Thyroid gland (tissue), 4 donors: ENCODE measurements at regions not wholly inside any gene's neighbourhood (a gene's known extent, or its start where the extent isn't known, plus 50 kb on each side); places are given as distances from the start of the nearest gene placed in this dataset.
A peak's percentile ranks its signal among the peaks of the same experiment; 100 is the strongest.

Experiments used
- DNase-seq, 2 donors: peaks; one replicate each; pipeline ENCODE4 v3.0.0-alpha.2; 2019
- H3K27ac ChIP-seq, 3 donors: fragments of 200-600 bp; sonication (generic); 1 replicate in 2 of 3; 2 replicates in 1 of 3; pipeline ENCODE4 v1.5.1; 2016 to 2019; ENCODE audit warnings: mild to moderate bottlenecking in 1 of 3, moderate library complexity in 1 of 3
- H3K27me3 ChIP-seq: fragments of 200-600 bp; sonication (generic); one replicate; pipeline ENCODE4 v1.5.1; 2019
- H3K36me3 ChIP-seq, 2 donors: fragments of 200-600 bp; sonication (generic); one replicate each; pipeline ENCODE4 v1.5.1; 2016 to 2019
- H3K4me1 ChIP-seq, 2 donors: fragments of 200-600 bp; sonication (generic); one replicate each; pipeline ENCODE4 v1.5.1; 2017 to 2019
- H3K4me3 ChIP-seq, 3 donors: fragments of 200-600 bp; sonication (generic); replicated peaks in 1 of 3; 1 replicate in 2 of 3; 2 replicates in 1 of 3; pipeline ENCODE4 v1.5.1; 2016; ENCODE audit warnings: mild to moderate bottlenecking in 1 of 3
- H3K9me3 ChIP-seq: fragments of 200-600 bp; sonication (generic); one replicate; pipeline ENCODE4 v1.5.1; 2017
- CTCF ChIP-seq, 6 experiments: fragments of 200-600 bp in 3 of 6; fragments of 450-650 bp in 3 of 6; sonication (generic) in 3 of 6; IDR thresholded peaks; one replicate each; pipeline ENCODE4 v1.5.1; 2016 to 2019; ENCODE audit warnings: antibody characterized with exemption in 6 of 6, mild to moderate bottlenecking in 2 of 6, inconsistent platforms in 1 of 6, moderate library complexity in 1 of 6
- POLR2A ChIP-seq, 2 donors: fragments of 450-650 bp; IDR thresholded peaks; one replicate each; pipeline ENCODE4 v1.6.1; 2017; ENCODE audit warnings: antibody characterized with exemption in 2 of 2, mild to moderate bottlenecking in 2 of 2, moderate library complexity in 1 of 2
- WGBS, 2 donors: methylation state at CpG; one replicate each; pipeline ENCODE4 v1.1.5; 2017; 5-methylcytosine and 5-hydroxymethylcytosine counted together
- intact Hi-C: fragments of 100-400 bp; cut with DNase I; formaldehyde crosslinking; loops from one replicate; pipeline ENCODE4 v1.15.1; 2023

- TF ChIP-seq CTCF (IDR thresholded peaks at IDR 0.05) (no peak), POLR2A (IDR thresholded peaks at IDR 0.05) (no peak)
- H3K9me3 ChIP-seq: no peaks in the 10 kb centered on the region
- DNase-seq: no peak
- 74 to 82% methylated on average over 5 of the region's 5 CpGs for WGBS, 2 donors
- no peak overlapping the region for H3K27ac ChIP-seq
- H3K4me3 ChIP-seq: no peak overlapping the region
- peaks cover 4% of the 10 kb centered on the region in 2 donors for H3K4me1 ChIP-seq
- H3K36me3 ChIP-seq: no peaks in the 10 kb centered on the region
- intact Hi-C loops: no loop called here
- H3K27me3 ChIP-seq: no peaks in the 10 kb centered on the region
These were observed 146.5 kb upstream of the LGALSL start for GRCh38 chr2:64307421-64307820.

- Histone ChIP-seq H3K4me3 (no peak overlapping the region), H3K4me1 (peaks cover 4 to 8% of the 10 kb centered on the region in 2 donors), H3K36me3 (no peaks in the 10 kb centered on the region), H3K27ac (peak overlapping the region in 1 of 3 donors; percentile 40), H3K27me3 (no peaks in the 10 kb centered on the region), H3K9me3 (no peaks in the 10 kb centered on the region)
- TF ChIP-seq POLR2A (IDR thresholded peaks at IDR 0.05): no peak
- no peak for TF ChIP-seq CTCF (IDR thresholded peaks at IDR 0.05)
- intact Hi-C loops: loop anchor here (5.0 kb wide), 1 partner anchor 259 kb away; no protein-coding TSS in a partner anchor
- DNase-seq: no peak
- WGBS, 2 donors: 90 to 96% methylated on average over 13 to 15 of the region's 17 CpGs
These were observed 142.6 kb upstream of the LGALSL start for GRCh38 chr2:64311191-64311910.

DNA sequence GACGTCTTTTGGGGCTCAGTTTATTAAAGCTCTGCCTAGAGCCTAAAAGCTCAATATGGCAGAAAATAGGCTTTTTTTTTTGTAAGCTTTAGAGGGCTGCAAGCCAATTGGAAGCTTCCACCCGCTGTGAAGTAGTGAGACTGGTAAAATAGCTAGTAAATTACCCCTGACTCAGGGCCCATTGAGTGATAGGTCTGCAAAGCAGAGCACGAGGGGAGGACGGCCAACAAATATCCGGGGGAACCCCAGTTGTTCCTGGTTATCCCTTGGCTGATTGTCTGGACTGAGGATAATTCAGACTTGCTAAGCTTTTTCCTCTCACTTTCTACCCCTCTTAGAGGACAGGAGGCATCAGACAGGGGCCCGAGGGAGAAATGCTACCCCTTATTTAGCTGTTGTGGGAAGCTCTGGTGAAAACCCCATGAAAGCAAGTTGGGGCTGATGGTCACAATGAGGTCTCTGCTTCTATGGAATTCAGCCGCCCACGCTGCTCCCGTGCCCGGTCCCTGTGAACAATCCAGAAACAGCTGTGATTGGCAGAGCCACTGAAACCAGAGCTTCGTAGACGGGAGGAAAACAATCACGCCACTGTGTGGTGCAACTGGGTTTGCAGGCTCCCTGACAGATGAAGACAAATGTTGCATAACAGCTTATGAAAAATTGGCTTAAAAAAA lies 141.9 kb upstream of the LGALSL start:
- H3K27ac ChIP-seq: peak overlapping the region in 2 of 3 donors; percentile 17 to 40
- 25 to 39% methylated on average over 13 of the region's 13 CpGs for WGBS, 2 donors
- TF ChIP-seq POLR2A (IDR thresholded peaks at IDR 0.05) (no peak), CTCF (IDR thresholded peaks at IDR 0.05) (peak in 4 of 6 experiments; percentile 36 to 55 (median 54))
- peak; percentile 70 to 78 for DNase-seq
- H3K36me3 ChIP-seq: no peaks in the 10 kb centered on the region
- H3K4me1 ChIP-seq: peaks cover 4 to 8% of the 10 kb centered on the region in 2 donors
- intact Hi-C loops: loop anchor here (5.0 kb wide), 1 partner anchor 260 kb away; no protein-coding TSS in a partner anchor
- H3K27me3 ChIP-seq: no peaks in the 10 kb centered on the region
- H3K9me3 ChIP-seq: no peaks in the 10 kb centered on the region
- no peak overlapping the region for H3K4me3 ChIP-seq

- Histone ChIP-seq H3K4me3 (no peak overlapping the region), H3K27me3 (no peaks in the 10 kb centered on the region), H3K9me3 (no peaks in the 10 kb centered on the region), H3K27ac (no peak overlapping the region), H3K36me3 (no peaks in the 10 kb centered on the region), H3K4me1 (peaks cover 4 to 8% of the 10 kb centered on the region in 2 donors)
- TF ChIP-seq CTCF (IDR thresholded peaks at IDR 0.05): no peak
- TF ChIP-seq POLR2A (IDR thresholded peaks at IDR 0.05): no peak
- 63 to 64% methylated on average over 13 of the region's 13 CpGs for WGBS, 2 donors
- no peak for DNase-seq
- intact Hi-C loops: loop anchor here (5.0 kb wide), 1 partner anchor 261 kb away; no protein-coding TSS in a partner anchor
These were observed 141.2 kb upstream of the LGALSL start for GRCh38 chr2:64312622-64313397.
